ENCODE measurements at regions not wholly inside any gene's neighbourhood (a gene's known extent, or its start where the extent isn't known, plus 50 kb on each side); places are given as distances from the start of the nearest gene placed in this dataset.
A peak's percentile ranks its signal among the peaks of the same experiment; 100 is the strongest.

DNA sequence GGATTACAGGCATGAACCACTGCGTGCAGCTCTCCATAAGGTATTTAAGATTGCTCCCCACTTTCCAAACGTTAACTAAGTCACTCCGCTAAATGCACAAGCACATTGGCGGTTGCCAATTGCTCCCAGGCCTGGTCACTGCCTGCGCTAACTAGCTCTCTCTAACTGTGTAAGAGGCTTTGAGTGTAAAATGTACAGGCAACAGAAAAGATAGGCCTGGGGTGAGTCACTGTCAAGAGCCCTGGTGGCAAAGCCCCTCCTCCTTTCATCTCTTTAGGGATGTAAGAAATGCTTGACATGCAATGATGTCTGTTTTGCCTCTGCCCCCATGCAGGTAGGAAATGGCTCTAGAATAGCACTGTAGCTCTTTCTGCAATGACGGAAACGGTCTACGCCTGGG, 329.7 kb upstream of the GATB start:
- WGBS (ENCODE audit: extremely low coverage, insufficient read length, low lambda C conversion rate), result no CpG with 5 or more reads among the region's 8 CpGs
- Histone ChIP-seq H3K23me2 (ENCODE audit: insufficient read length, low read depth, low read length, poor library complexity, severe bottlenecking) (no peaks in the 10 kb centered on the region), H4K91ac (ENCODE audit: insufficient read length, low read depth, low read length) (no peak overlapping the region), H3K4ac (ENCODE audit: low read depth, low read length) (no peak overlapping the region), H4K20me1 (ENCODE audit: control insufficient read depth, insufficient read depth, insufficient read length) (no peaks in the 10 kb centered on the region), H3K18ac (ENCODE audit: insufficient read length, low read depth, low read length) (no peak overlapping the region), H2BK15ac (ENCODE audit: low read depth, low read length) (no peak overlapping the region), H3K9ac (ENCODE audit: extremely low read depth, insufficient read length, low read length) (no peak overlapping the region), H3K14ac (ENCODE audit: insufficient read depth, low read length) (no peak overlapping the region), H3K79me2 (ENCODE audit: insufficient read depth, low read length) (no peaks in the 10 kb centered on the region), H2BK5ac (ENCODE audit: insufficient read length, low read length) (no peak overlapping the region), H2BK12ac (ENCODE audit: insufficient read length, low read depth, low read length) (no peak overlapping the region), H3T11ph (ENCODE audit: low read length) (no peak overlapping the region), H3K27ac (ENCODE audit: insufficient read length, low read depth, low read length) (no peak overlapping the region), H2BK20ac (ENCODE audit: low read depth, low read length, poor library complexity, severe bottlenecking) (no peak overlapping the region), H2BK120ac (ENCODE audit: low read depth, low read length, poor library complexity, severe bottlenecking) (no peak overlapping the region), H3K4me2 (ENCODE audit: insufficient read depth, insufficient read length, low read length) (no peak overlapping the region), H3K27me3 (ENCODE audit: insufficient read depth, low read length) (no peaks in the 10 kb centered on the region), H3K9me3 (ENCODE audit: control insufficient read depth, low read depth, low read length) (no peaks in the 10 kb centered on the region), H3K79me1 (ENCODE audit: insufficient read depth, low read depth, low read length, poor library complexity, severe bottlenecking) (no peaks in the 10 kb centered on the region), H2AFZ (ENCODE audit: low read length) (no peak overlapping the region), H3K4me1 (ENCODE audit: insufficient read depth, low read length) (no peaks in the 10 kb centered on the region; the same call in 1 of the 2 replicates), H4K5ac (ENCODE audit: insufficient read length, low read depth, low read length) (no peak overlapping the region), H3K56ac (ENCODE audit: insufficient read length, low read depth, low read length) (no peak overlapping the region), H3K23ac (ENCODE audit: insufficient read length, low read depth, low read length) (no peak overlapping the region), H4K8ac (replicated peaks; ENCODE audit: insufficient read length, low read depth, low read length) (no peak overlapping the region), H2AK5ac (ENCODE audit: insufficient read length, low read length) (no peak overlapping the region)
- TF ChIP-seq, protein P1, sequence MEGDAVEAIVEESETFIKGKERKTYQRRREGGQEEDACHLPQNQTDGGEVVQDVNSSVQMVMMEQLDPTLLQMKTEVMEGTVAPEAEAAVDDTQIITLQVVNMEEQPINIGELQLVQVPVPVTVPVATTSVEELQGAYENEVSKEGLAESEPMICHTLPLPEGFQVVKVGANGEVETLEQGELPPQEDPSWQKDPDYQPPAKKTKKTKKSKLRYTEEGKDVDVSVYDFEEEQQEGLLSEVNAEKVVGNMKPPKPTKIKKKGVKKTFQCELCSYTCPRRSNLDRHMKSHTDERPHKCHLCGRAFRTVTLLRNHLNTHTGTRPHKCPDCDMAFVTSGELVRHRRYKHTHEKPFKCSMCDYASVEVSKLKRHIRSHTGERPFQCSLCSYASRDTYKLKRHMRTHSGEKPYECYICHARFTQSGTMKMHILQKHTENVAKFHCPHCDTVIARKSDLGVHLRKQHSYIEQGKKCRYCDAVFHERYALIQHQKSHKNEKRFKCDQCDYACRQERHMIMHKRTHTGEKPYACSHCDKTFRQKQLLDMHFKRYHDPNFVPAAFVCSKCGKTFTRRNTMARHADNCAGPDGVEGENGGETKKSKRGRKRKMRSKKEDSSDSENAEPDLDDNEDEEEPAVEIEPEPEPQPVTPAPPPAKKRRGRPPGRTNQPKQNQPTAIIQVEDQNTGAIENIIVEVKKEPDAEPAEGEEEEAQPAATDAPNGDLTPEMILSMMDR (conservative IDR thresholded peaks at IDR 0.05), result no peak
- H3K9me3 Mint-ChIP-seq, result no peaks in the 10 kb centered on the region
- H3K27ac Mint-ChIP-seq, result peak overlapping the region in 1 of 3 experiments; percentile 72; a peak in 3 of 7 replicates
- peaks cover 5 to 8% of the 10 kb centered on the region in 2 experiments for H3K4me1 Mint-ChIP-seq
- H3K27me3 Mint-ChIP-seq (ENCODE audit: low read depth), result no peaks in the 10 kb centered on the region
- no peak overlapping the region for H3K4me3 Mint-ChIP-seq
- H3K36me3 Mint-ChIP-seq (ENCODE audit: insufficient read depth in 1 of 3, low read depth in 3 of 3), result no peaks in the 10 kb centered on the region
- DNase-seq, result peak; percentile 36
